ENCODE measurements at regions not wholly inside any gene's neighbourhood (a gene's known extent, or its start where the extent isn't known, plus 50 kb on each side); places are given as distances from the start of the nearest gene placed in this dataset.

DNA sequence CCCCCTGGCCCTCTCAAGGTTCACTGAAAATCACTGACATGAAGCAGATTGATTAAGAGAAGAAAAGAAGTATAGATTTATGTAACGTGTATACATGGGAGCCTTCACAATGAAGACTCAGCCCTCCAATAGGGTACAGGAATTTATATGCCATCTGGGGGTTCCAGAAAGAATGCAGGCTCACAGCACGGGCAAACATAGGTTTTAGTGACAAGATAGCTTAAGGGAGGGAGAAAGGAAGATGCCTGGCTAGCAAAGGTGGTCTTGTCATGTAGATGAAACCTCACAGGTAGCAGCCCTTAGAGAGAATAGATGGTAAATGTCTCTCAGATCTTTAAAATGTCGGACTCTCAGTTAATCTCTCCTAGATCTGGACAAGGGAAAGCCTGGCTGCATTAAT lies 173.9 kb downstream of the RNF152 start:
- Histone ChIP-seq H3K9me3 (no peaks in the 10 kb centered on the region), H3K4me3 (no peak overlapping the region), H3K36me3 (no peaks in the 10 kb centered on the region), H3K27me3 (no peaks in the 10 kb centered on the region), H3K27ac (no peak overlapping the region), H3K4me1 (peaks cover 0 to 10% (median 4%) of the 10 kb centered on the region in 4 donors)
- 82 to 83% methylated on average over 1 to 3 of the region's 3 CpGs for WGBS, 2 donors (ENCODE audit: low coverage in 1 of 2)
- intact Hi-C loops (cut with DNase I; ENCODE audit: low total_unique reads) (no loop called here), in situ Hi-C loops (cut with MboI; ENCODE audit: low pct_ligation_motif_present in 1 of 4, low pct_unique_long_range_greater_than_20kb in 1 of 4, low sequenced_read_pairs in 3 of 4) (no loop called here)
- DNase-seq, result no peak
- TF ChIP-seq EP300 (IDR thresholded peaks at IDR 0.05; ENCODE audit: low read depth) (no peak), POLR2A (IDR thresholded peaks at IDR 0.05) (no peak), POLR2AphosphoS5 (IDR thresholded peaks at IDR 0.05) (no peak)
- TF ChIP-seq, protein P1, sequence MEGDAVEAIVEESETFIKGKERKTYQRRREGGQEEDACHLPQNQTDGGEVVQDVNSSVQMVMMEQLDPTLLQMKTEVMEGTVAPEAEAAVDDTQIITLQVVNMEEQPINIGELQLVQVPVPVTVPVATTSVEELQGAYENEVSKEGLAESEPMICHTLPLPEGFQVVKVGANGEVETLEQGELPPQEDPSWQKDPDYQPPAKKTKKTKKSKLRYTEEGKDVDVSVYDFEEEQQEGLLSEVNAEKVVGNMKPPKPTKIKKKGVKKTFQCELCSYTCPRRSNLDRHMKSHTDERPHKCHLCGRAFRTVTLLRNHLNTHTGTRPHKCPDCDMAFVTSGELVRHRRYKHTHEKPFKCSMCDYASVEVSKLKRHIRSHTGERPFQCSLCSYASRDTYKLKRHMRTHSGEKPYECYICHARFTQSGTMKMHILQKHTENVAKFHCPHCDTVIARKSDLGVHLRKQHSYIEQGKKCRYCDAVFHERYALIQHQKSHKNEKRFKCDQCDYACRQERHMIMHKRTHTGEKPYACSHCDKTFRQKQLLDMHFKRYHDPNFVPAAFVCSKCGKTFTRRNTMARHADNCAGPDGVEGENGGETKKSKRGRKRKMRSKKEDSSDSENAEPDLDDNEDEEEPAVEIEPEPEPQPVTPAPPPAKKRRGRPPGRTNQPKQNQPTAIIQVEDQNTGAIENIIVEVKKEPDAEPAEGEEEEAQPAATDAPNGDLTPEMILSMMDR (IDR thresholded peaks at IDR 0.05), result no peak

GRCh38 chr18:61714421-61714820 lies 178.4 kb downstream of the RNF152 start:
- in situ Hi-C loops (cut with MboI; ENCODE audit: low pct_ligation_motif_present in 1 of 4, low pct_unique_long_range_greater_than_20kb in 1 of 4, low sequenced_read_pairs in 3 of 4), result no loop called here
- intact Hi-C loops (cut with DNase I; ENCODE audit: low total_unique reads), result no loop called here
- TF ChIP-seq POLR2A (IDR thresholded peaks at IDR 0.05) (no peak), POLR2AphosphoS5 (IDR thresholded peaks at IDR 0.05) (no peak), EP300 (IDR thresholded peaks at IDR 0.05; ENCODE audit: low read depth) (no peak)
- TF ChIP-seq, protein P1 (IDR thresholded peaks at IDR 0.05), result no peak
- 83 to 91% methylated on average over 1 of the region's 1 CpG for WGBS, 2 donors (ENCODE audit: low coverage in 1 of 2)
- no peak for DNase-seq
- no peaks in the 10 kb centered on the region for H3K27me3 ChIP-seq
- peaks cover 4 to 36% (median 12%) of the 10 kb centered on the region in 4 donors for H3K4me1 ChIP-seq
- no peak overlapping the region for H3K4me3 ChIP-seq
- no peaks in the 10 kb centered on the region for H3K36me3 ChIP-seq
- no peaks in the 10 kb centered on the region for H3K9me3 ChIP-seq
- H3K27ac ChIP-seq, result peak overlapping the region; percentile 45 to 76 (median 71)

- peaks cover 4 to 36% (median 12%) of the 10 kb centered on the region in 4 donors for H3K4me1 ChIP-seq
- no peak for DNase-seq
- intact Hi-C loops (cut with DNase I; ENCODE audit: low total_unique reads) (no loop called here), in situ Hi-C loops (cut with MboI; ENCODE audit: low pct_ligation_motif_present in 1 of 4, low pct_unique_long_range_greater_than_20kb in 1 of 4, low sequenced_read_pairs in 3 of 4) (no loop called here)
- no peaks in the 10 kb centered on the region for H3K36me3 ChIP-seq
- H3K27me3 ChIP-seq, result no peaks in the 10 kb centered on the region
- H3K27ac ChIP-seq, result peak overlapping the region; percentile 45 to 76 (median 71)
- H3K4me3 ChIP-seq, result no peak overlapping the region
- no peak for TF ChIP-seq POLR2AphosphoS5 (IDR thresholded peaks at IDR 0.05)
- no peak for TF ChIP-seq POLR2A (IDR thresholded peaks at IDR 0.05)
- no peak for TF ChIP-seq EP300 (IDR thresholded peaks at IDR 0.05; ENCODE audit: low read depth)
- TF ChIP-seq, protein P1 (IDR thresholded peaks at IDR 0.05), result no peak
- H3K9me3 ChIP-seq, result no peaks in the 10 kb centered on the region
These were observed 179.3 kb downstream of the RNF152 start for GRCh38 chr18:61713502-61713901.

DNA sequence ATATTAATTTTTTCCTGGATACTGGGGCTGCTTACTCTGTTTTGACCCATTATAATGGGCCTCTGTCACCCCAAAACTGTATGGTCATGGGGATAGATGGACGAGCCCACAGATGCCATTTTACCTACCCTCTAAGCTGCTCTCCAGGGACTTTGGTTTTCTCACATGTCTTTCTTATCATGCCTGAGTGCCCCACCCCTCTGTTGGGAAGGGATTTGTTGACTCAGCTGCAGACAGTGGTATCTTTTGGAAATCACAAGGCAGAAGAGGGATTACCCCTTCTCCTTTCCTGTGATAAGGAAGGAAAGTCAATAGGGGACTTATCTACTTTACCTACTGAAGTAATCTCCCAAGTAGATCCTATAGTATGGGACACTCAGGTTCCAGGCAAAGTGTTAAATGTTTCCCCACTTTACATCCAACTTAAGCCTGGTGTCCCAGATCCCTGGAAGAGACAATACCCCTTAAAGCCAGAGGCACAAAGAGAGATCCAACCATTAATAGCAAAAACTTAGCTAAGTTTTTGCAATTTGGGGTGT lies 182.7 kb downstream of the RNF152 start:
- in situ Hi-C loops (cut with MboI; ENCODE audit: low pct_ligation_motif_present in 1 of 4, low pct_unique_long_range_greater_than_20kb in 1 of 4, low sequenced_read_pairs in 3 of 4) (no loop called here), intact Hi-C loops (cut with DNase I; ENCODE audit: low total_unique reads) (no loop called here)
- no peaks in the 10 kb centered on the region for H3K36me3 ChIP-seq
- TF ChIP-seq POLR2A (IDR thresholded peaks at IDR 0.05) (no peak), EP300 (IDR thresholded peaks at IDR 0.05; ENCODE audit: low read depth) (no peak), POLR2AphosphoS5 (IDR thresholded peaks at IDR 0.05) (no peak)
- TF ChIP-seq, protein P1 (IDR thresholded peaks at IDR 0.05), result no peak
- H3K27ac ChIP-seq, result no peak overlapping the region
- H3K4me3 ChIP-seq, result no peak overlapping the region
- H3K4me1 ChIP-seq, result peaks cover 4 to 36% (median 12%) of the 10 kb centered on the region in 4 donors
- peak; percentile 28 for DNase-seq
- 39% methylated on average over 1 of the region's 1 CpG; no CpG with 5 or more reads in 1 of the 2 donors for WGBS, 2 donors (ENCODE audit: low coverage in 1 of 2)
- no peaks in the 10 kb centered on the region for H3K9me3 ChIP-seq
- no peaks in the 10 kb centered on the region for H3K27me3 ChIP-seq
